Panc1 (cell line): ENCODE measurements at regions not wholly inside any gene's neighbourhood (a gene's known extent, or its start where the extent isn't known, plus 50 kb on each side); places are given as distances from the start of the nearest gene placed in this dataset.
A peak's percentile ranks its signal among the peaks of the same experiment; 100 is the strongest.
"Not testable (repeated sequence)": the region's sequence is repeated elsewhere in the genome, so short reads cannot be mapped to it uniquely, and the experiment has no call there.

Source experiments
- ATAC-seq: fragments of 200-7000 bp; cut with Tn5 transposase; 2 replicates; pipeline ENCODE4 v1.9.1; 2020; ENCODE audit warnings: mild to moderate bottlenecking, moderate library complexity
- BruUV-seq: library from RNA; stranded (reverse); fragments of 400-500 nt; replicated peaks from 2 replicates; lab custom pipeline; 2021; lab: Mats Ljungman, UMichigan
- CTCF ChIA-PET: fragments of 300-600 bp; sonication (Branson Sonifier 250); formaldehyde crosslinking; loops from one replicate; lab custom pipeline; 2022; ENCODE audit warnings: antibody characterized with exemption; lab: Charles Lee
- POLR2A ChIA-PET: fragments of 300-600 bp; sonication (Branson Sonifier 250); formaldehyde crosslinking; loops from one replicate; lab custom pipeline; 2022; ENCODE audit warnings: antibody characterized with exemption; lab: Charles Lee
- DNase-seq: peaks from one replicate; pipeline ENCODE4 v3.0.0-alpha.2; 2010; ENCODE audit warnings: low read depth, low spot score
- H3K27ac ChIP-seq: 2 replicates; pipeline ENCODE4 v1.5.1; 2011; ENCODE audit warnings: mild to moderate bottlenecking, low read length, inconsistent platforms
- H3K27me3 ChIP-seq: fragments of 200-500 bp; sonication (Bioruptor generic); 2 replicates; pipeline ENCODE4 v1.6.0; 2014; ENCODE audit warnings: low read length, inconsistent platforms; ENCODE audit not compliant: control insufficient read depth, insufficient read depth
- H3K36me3 ChIP-seq: fragments of 200-500 bp; sonication (Bioruptor generic); 2 replicates; pipeline ENCODE4 v1.5.1; 2014; ENCODE audit warnings: inconsistent platforms, mild to moderate bottlenecking, low read length, moderate library complexity; ENCODE audit not compliant: control insufficient read depth, insufficient read depth
- H3K4me1 ChIP-seq: 2 replicates; pipeline ENCODE4 v1.5.1; 2011; ENCODE audit warnings: inconsistent platforms, mild to moderate bottlenecking, low read length, moderate library complexity; ENCODE audit not compliant: control insufficient read depth, insufficient read depth
- H3K4me3 ChIP-seq, 2 experiments: 2 replicates each; pipeline ENCODE4 v1.5.1; 2011 to 2012; ENCODE audit warnings: low read depth in 2 of 2, low read length in 2 of 2, mild to moderate bottlenecking in 2 of 2, inconsistent platforms in 1 of 2, moderate library complexity in 1 of 2
- H3K9me3 ChIP-seq: fragments of 200-500 bp; sonication (Bioruptor generic); 2 replicates; pipeline ENCODE4 v1.5.1; 2014; ENCODE audit warnings: low read depth, mild to moderate bottlenecking, inconsistent platforms, low read length, moderate library complexity; ENCODE audit not compliant: control insufficient read depth, insufficient read depth
- in situ Hi-C: cut with HindIII; loops from 2 replicates; pipeline ENCODE4 v1.10.0; 2016; ENCODE audit warnings: low sequenced_read_pairs, low pct_unique_long_range_greater_than_20kb
- intact Hi-C: fragments of 100-400 bp; cut with micrococcal nuclease; formaldehyde crosslinking; loops from one replicate; pipeline ENCODE4 v1.10.0; 2022; ENCODE audit not compliant: unreplicated experiment

DNA sequence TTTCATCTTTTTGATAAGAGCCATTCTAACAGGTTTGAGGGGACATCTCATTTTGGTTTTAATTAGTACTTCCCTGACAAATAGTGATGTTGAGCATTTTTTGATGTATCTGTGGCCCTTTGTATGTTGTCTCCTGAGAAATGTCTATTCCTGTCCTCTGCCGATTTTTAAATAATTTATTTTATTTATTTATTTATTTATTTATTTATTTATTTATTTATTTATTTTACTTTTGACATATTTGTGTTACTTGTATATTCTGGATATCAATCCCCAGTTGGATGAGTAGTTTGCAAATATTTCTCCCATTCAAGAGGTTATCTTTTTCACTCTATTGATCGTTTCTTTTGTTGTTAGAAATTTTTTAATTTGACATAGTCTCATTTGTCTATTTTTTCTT, 133.9 kb downstream of the OR4F15 start:
- H3K27me3 ChIP-seq, POLR2A ChIA-PET, H3K4me3 ChIP-seq, DNase-seq, H3K27ac ChIP-seq, BruUV-seq, CTCF ChIA-PET, ATAC-seq, in situ Hi-C loops, H3K36me3 ChIP-seq, intact Hi-C loops, H3K9me3 ChIP-seq, H3K4me1 ChIP-seq: not testable (repeated sequence)

- H3K9me3 ChIP-seq, ATAC-seq, CTCF ChIA-PET, DNase-seq, H3K27me3 ChIP-seq, intact Hi-C loops, H3K27ac ChIP-seq, H3K4me3 ChIP-seq, H3K4me1 ChIP-seq, POLR2A ChIA-PET, in situ Hi-C loops, BruUV-seq, H3K36me3 ChIP-seq: not testable (repeated sequence)
Observed at GRCh38 chr15:101948491-101949010, 136.5 kb downstream of the OR4F15 start.

DNA sequence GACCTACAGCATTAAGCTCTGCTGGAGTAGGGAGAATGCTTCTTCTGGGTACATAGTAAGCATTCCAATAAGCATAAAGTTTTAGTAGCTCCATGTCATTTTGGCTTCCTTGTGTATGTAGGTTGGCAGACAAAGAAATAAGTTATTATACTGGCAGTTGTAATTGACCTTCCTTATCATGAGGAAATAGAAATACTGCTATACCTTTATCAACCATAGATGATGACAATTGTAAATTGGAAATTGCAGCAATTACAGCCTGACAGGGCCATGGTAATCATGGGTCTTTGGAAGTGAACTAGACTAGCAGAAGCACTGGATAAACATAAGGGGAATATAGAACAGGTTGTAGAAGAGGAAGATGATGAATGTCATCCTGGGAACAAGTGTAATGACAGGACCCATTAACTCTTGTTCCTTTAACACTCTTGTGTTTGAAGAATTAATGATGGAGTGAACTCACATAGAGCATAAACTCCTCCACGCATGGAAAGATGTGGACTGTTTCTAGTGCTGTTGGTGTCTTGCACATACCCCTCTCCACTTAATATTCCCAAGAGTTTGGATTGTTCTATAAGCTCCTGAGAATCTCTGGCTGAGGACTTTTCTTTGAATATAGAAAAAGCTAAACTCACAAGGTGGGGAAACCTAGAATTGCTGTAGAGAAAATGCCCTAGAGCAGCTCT, 137.5 kb downstream of the OR4F15 start:
- H3K4me1 ChIP-seq, CTCF ChIA-PET, H3K9me3 ChIP-seq, DNase-seq, H3K4me3 ChIP-seq, ATAC-seq, intact Hi-C loops, BruUV-seq, in situ Hi-C loops, POLR2A ChIA-PET, H3K27me3 ChIP-seq, H3K27ac ChIP-seq, H3K36me3 ChIP-seq: not testable (repeated sequence)

GRCh38 chr15:101953993-101954392, 142.0 kb downstream of the OR4F15 start:
- DNase-seq, H3K9me3 ChIP-seq, CTCF ChIA-PET, H3K4me1 ChIP-seq, H3K36me3 ChIP-seq, BruUV-seq, H3K27me3 ChIP-seq, H3K4me3 ChIP-seq, intact Hi-C loops, H3K27ac ChIP-seq, ATAC-seq, in situ Hi-C loops, POLR2A ChIA-PET: not testable (repeated sequence)

- H3K4me1 ChIP-seq, H3K27ac ChIP-seq, CTCF ChIA-PET, POLR2A ChIA-PET, H3K9me3 ChIP-seq, H3K4me3 ChIP-seq, in situ Hi-C loops, H3K27me3 ChIP-seq, BruUV-seq, H3K36me3 ChIP-seq, ATAC-seq, intact Hi-C loops, DNase-seq: not testable (repeated sequence)
Observed at GRCh38 chr15:101955840-101956239, 143.8 kb downstream of the OR4F15 start.

- POLR2A ChIA-PET, H3K36me3 ChIP-seq, H3K4me3 ChIP-seq, H3K27ac ChIP-seq, intact Hi-C loops, BruUV-seq, CTCF ChIA-PET, DNase-seq, in situ Hi-C loops, H3K9me3 ChIP-seq, H3K27me3 ChIP-seq, H3K4me1 ChIP-seq, ATAC-seq: not testable (repeated sequence)
Observed at GRCh38 chr15:101958656-101959055, 146.7 kb downstream of the OR4F15 start.

- ATAC-seq, H3K36me3 ChIP-seq, H3K27me3 ChIP-seq, DNase-seq, BruUV-seq, intact Hi-C loops, POLR2A ChIA-PET, in situ Hi-C loops, H3K27ac ChIP-seq, H3K9me3 ChIP-seq, CTCF ChIA-PET, H3K4me1 ChIP-seq: not testable (repeated sequence)
- H3K4me3 ChIP-seq, result peak overlapping the region; percentile 30 to 39
Observed at GRCh38 chr15:101961263-101961662, 149.3 kb downstream of the OR4F15 start.
